GM18873 (cell line): ENCODE measurements at regions not wholly inside any gene's neighbourhood (a gene's known extent, or its start where the extent isn't known, plus 50 kb on each side); places are given as distances from the start of the nearest gene placed in this dataset.
"Not testable (repeated sequence)": the region's sequence is repeated elsewhere in the genome, so short reads cannot be mapped to it uniquely, and the experiment has no call there.

ENCODE experiments used
- ATAC-seq: cut with Tn5 transposase; IDR thresholded peaks from one replicate; pipeline ENCODE4 v1.9.1; 2021; ENCODE audit warnings: mild to moderate bottlenecking, moderate library complexity, moderate number of reproducible peaks; ENCODE audit not compliant: unreplicated experiment, low FRiP score

- not testable (repeated sequence) for ATAC-seq
These were observed 1336.5 kb downstream of the SPATA31A7 start for GRCh38 chr9:62526306-62526705.

GRCh38 chr9:62532162-62532776, 1342.4 kb downstream of the SPATA31A7 start:
- ATAC-seq, result not testable (repeated sequence)

- not testable (repeated sequence) for ATAC-seq
These were observed 1342.9 kb downstream of the SPATA31A7 start for GRCh38 chr9:62532777-62533173.

GRCh38 chr9:62550539-62550938, 1360.7 kb downstream of the SPATA31A7 start:
- ATAC-seq, result peak; percentile 69

- not testable (repeated sequence) for ATAC-seq
These were observed 1370.8 kb downstream of the SPATA31A7 start for GRCh38 chr9:62560603-62561002.

GRCh38 chr9:62565132-62565531, 1375.3 kb downstream of the SPATA31A7 start:
- ATAC-seq, result not testable (repeated sequence)

- not testable (repeated sequence) for ATAC-seq
These were observed 1376.6 kb downstream of the SPATA31A7 start for GRCh38 chr9:62566430-62566829.

GRCh38 chr9:62597128-62597527, 1407.3 kb downstream of the SPATA31A7 start:
- not testable (repeated sequence) for ATAC-seq
